ENCODE measurements at regions not wholly inside any gene's neighbourhood (a gene's known extent, or its start where the extent isn't known, plus 50 kb on each side); places are given as distances from the start of the nearest gene placed in this dataset.
"Not testable (repeated sequence)": the region's sequence is repeated elsewhere in the genome, so short reads cannot be mapped to it uniquely, and the experiment has no call there.

DNA sequence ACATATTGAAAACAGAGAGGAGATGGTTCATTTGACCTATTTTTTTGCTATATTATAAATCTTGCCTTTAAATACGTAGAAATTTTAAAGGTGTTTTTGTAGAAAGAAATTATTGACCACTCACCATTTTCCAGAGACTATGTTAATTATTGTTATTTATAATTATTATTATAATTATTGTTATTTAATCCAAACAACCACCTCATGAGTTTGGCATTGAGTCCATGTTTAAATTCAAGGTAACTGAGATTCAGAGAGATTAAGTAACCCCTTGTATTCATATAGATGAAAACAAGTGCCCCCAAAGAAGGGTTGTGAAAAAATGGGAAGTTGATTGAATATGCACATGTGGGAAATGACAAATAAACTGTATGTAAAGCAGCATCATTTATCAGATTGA lies 692.5 kb upstream of the MIR17HG start:
- H3K36me3 ChIP-seq (ENCODE audit: insufficient read depth, low read depth, low read length), result no peaks in the 10 kb centered on the region
- peaks cover 13% of the 10 kb centered on the region for H3K9me3 ChIP-seq (ENCODE audit: insufficient read depth, low read depth, low read length)
- no peak overlapping the region for H3K4me3 ChIP-seq (ENCODE audit: low read length)
- no peak overlapping the region for H3K27ac ChIP-seq (ENCODE audit: low read length)
- H3K4me1 ChIP-seq (ENCODE audit: insufficient read depth, low read length), result no peaks in the 10 kb centered on the region
- no peaks in the 10 kb centered on the region for H3K27me3 ChIP-seq (ENCODE audit: insufficient read depth, low read length)
- no peak overlapping the region for H3K9ac ChIP-seq (ENCODE audit: low read depth, low read length)

DNA sequence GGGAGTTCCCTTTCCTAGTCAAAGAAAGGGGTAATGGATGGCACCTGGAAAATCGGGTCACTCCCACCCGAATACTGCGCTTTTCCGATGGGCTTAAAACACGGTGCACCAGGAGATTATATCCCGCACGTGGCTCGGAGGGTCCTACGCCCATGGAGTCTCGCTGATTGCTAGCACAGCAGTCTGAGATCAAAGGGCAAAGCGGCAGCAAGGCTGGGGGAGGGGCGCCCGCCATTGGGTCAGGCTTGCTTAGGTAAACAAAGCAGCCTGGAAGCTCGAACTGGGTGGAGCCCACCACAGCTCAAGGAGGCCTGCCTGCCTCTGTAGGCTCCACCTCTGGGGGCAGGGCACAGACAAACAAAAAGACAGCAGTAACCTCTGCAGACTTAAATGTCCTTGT lies 683.3 kb upstream of the MIR17HG start:
- H3K36me3 ChIP-seq (ENCODE audit: insufficient read depth, low read depth, low read length); H3K9me3 ChIP-seq (ENCODE audit: insufficient read depth, low read depth, low read length); H3K4me3 ChIP-seq (ENCODE audit: low read length); H3K27me3 ChIP-seq (ENCODE audit: insufficient read depth, low read length); H3K9ac ChIP-seq (ENCODE audit: low read depth, low read length); H3K4me1 ChIP-seq (ENCODE audit: insufficient read depth, low read length); H3K27ac ChIP-seq (ENCODE audit: low read length): not testable (repeated sequence)

DNA sequence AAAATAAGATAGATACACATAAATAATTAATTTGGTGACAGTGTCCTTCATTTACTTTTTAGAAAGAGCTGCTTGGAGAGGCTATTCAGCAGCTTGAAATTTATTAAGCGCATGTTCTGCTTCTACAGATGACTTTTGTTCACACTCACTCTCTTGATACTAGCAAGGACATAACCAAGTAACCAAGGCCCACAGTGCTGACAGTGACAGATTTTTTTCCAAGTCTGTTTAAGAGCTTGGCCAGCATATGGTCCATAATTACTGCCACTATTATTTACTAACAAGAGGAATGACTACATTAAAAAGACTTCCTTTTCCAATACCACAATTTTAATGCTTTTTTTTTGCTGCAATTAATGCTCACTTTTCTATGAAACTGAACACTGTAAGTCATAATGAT lies 673.7 kb upstream of the MIR17HG start:
- no peak overlapping the region for H3K9ac ChIP-seq (ENCODE audit: low read depth, low read length)
- no peaks in the 10 kb centered on the region for H3K27me3 ChIP-seq (ENCODE audit: insufficient read depth, low read length)

DNA sequence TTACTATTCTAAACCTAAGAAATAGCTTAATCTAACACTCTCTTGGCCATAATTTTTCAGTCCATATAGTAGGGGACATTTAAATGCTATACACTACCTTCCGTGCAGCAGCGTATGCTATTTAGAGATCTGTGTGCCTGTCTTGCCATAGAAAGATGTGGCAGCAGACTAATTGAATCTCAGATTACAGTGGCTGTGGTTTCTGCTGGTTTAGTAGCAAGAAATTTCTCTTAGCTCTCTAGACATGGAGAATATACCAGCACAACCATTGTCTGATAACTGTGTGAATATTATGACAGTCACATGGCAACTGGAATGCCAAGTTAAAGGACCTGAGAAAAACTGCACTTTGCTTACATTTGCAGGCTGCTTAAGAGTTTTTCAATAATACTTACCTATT lies 672.4 kb upstream of the MIR17HG start:
- H3K9ac ChIP-seq (ENCODE audit: low read depth, low read length), result no peak overlapping the region
- H3K27me3 ChIP-seq (ENCODE audit: insufficient read depth, low read length), result no peaks in the 10 kb centered on the region
- H3K36me3 ChIP-seq (ENCODE audit: insufficient read depth, low read depth, low read length), result no peaks in the 10 kb centered on the region
- no peak overlapping the region for H3K27ac ChIP-seq (ENCODE audit: low read length)
- H3K9me3 ChIP-seq (ENCODE audit: insufficient read depth, low read depth, low read length), result no peaks in the 10 kb centered on the region
- H3K4me3 ChIP-seq (ENCODE audit: low read length), result no peak overlapping the region
- H3K4me1 ChIP-seq (ENCODE audit: insufficient read depth, low read length), result no peaks in the 10 kb centered on the region

More for the DNA sequence above, 673.7 kb upstream of the MIR17HG start:
- no peaks in the 10 kb centered on the region for H3K9me3 ChIP-seq (ENCODE audit: insufficient read depth, low read depth, low read length)
- H3K27ac ChIP-seq (ENCODE audit: low read length), result no peak overlapping the region
- no peaks in the 10 kb centered on the region for H3K36me3 ChIP-seq (ENCODE audit: insufficient read depth, low read depth, low read length)
- no peaks in the 10 kb centered on the region for H3K4me1 ChIP-seq (ENCODE audit: insufficient read depth, low read length)
- no peak overlapping the region for H3K4me3 ChIP-seq (ENCODE audit: low read length)

GRCh38 chr13:90680826-90681225 lies 666.7 kb upstream of the MIR17HG start:
- Histone ChIP-seq H3K4me3 (ENCODE audit: low read length) (no peak overlapping the region), H3K36me3 (ENCODE audit: insufficient read depth, low read depth, low read length) (no peaks in the 10 kb centered on the region), H3K4me1 (ENCODE audit: insufficient read depth, low read length) (no peaks in the 10 kb centered on the region), H3K27ac (ENCODE audit: low read length) (no peak overlapping the region), H3K9me3 (ENCODE audit: insufficient read depth, low read depth, low read length) (no peaks in the 10 kb centered on the region), H3K27me3 (ENCODE audit: insufficient read depth, low read length) (no peaks in the 10 kb centered on the region), H3K9ac (ENCODE audit: low read depth, low read length) (no peak overlapping the region)

DNA sequence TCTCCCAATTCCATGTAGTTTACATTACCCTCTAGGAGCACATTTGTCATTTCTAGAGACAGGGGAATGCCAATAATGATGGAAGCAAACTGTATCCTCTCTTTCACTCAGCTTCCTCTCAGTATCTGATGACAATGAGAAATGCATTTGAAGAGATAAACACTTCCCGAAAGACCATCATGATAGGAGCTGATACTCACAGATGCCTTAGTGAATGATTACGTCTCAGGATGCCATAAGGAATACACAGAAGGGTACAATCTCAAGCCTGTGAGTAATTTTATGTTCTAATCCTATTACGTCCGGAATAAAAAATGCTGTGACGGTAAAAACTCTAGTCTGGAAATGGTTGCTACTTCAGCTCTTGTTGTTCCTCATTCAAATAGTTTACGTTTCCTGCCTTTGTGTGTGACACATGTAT lies 663.8 kb upstream of the MIR17HG start:
- H3K27me3 ChIP-seq (ENCODE audit: insufficient read depth, low read length), result no peaks in the 10 kb centered on the region
- H3K9me3 ChIP-seq (ENCODE audit: insufficient read depth, low read depth, low read length), result no peaks in the 10 kb centered on the region
- H3K4me3 ChIP-seq (ENCODE audit: low read length), result no peak overlapping the region
- H3K4me1 ChIP-seq (ENCODE audit: insufficient read depth, low read length), result no peaks in the 10 kb centered on the region
- no peaks in the 10 kb centered on the region for H3K36me3 ChIP-seq (ENCODE audit: insufficient read depth, low read depth, low read length)
- no peak overlapping the region for H3K9ac ChIP-seq (ENCODE audit: low read depth, low read length)
- no peak overlapping the region for H3K27ac ChIP-seq (ENCODE audit: low read length)

GRCh38 chr13:90686442-90686841 lies 661.0 kb upstream of the MIR17HG start:
- Histone ChIP-seq H3K4me1 (ENCODE audit: insufficient read depth, low read length) (no peaks in the 10 kb centered on the region), H3K36me3 (ENCODE audit: insufficient read depth, low read depth, low read length) (no peaks in the 10 kb centered on the region), H3K9ac (ENCODE audit: low read depth, low read length) (no peak overlapping the region), H3K27ac (ENCODE audit: low read length) (no peak overlapping the region), H3K4me3 (ENCODE audit: low read length) (no peak overlapping the region), H3K27me3 (ENCODE audit: insufficient read depth, low read length) (no peaks in the 10 kb centered on the region), H3K9me3 (ENCODE audit: insufficient read depth, low read depth, low read length) (no peaks in the 10 kb centered on the region)

GRCh38 chr13:90689111-90689510 lies 658.4 kb upstream of the MIR17HG start:
- H3K9ac ChIP-seq (ENCODE audit: low read depth, low read length), result no peak overlapping the region
- H3K4me3 ChIP-seq (ENCODE audit: low read length), result no peak overlapping the region
- no peaks in the 10 kb centered on the region for H3K9me3 ChIP-seq (ENCODE audit: insufficient read depth, low read depth, low read length)
- no peaks in the 10 kb centered on the region for H3K36me3 ChIP-seq (ENCODE audit: insufficient read depth, low read depth, low read length)
- H3K27me3 ChIP-seq (ENCODE audit: insufficient read depth, low read length), result no peaks in the 10 kb centered on the region
- no peak overlapping the region for H3K27ac ChIP-seq (ENCODE audit: low read length)
- no peaks in the 10 kb centered on the region for H3K4me1 ChIP-seq (ENCODE audit: insufficient read depth, low read length)

DNA sequence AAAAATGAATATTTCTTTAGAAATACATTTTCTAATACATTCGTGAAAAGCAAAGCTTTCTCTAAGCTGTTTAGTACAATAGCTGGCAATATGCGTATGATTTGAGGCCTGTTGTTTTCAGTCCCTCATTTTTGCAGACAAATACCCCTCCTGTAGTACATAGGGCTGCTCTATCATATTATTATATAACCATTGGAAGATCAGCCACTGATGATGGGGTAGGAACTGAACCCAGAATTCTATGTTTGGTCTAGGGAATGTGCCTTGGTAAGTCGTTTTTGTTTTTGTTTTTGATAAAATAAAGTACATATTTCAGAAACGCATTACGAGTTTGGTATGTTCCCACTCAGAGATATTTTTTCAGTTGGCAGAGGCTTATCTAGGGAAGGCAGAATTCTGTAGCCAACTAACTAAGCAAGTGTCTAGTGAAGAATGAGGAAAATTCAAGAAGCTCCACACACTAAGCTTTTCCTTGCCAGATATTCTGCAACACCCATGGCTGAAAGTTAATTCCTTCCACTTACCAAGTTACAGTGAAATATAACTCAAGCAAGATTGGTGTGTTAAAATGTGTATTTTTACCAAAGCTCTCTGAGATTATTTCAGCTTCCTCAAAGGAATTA lies 656.9 kb upstream of the MIR17HG start:
- H3K4me3 ChIP-seq (ENCODE audit: low read length), result no peak overlapping the region
- no peaks in the 10 kb centered on the region for H3K9me3 ChIP-seq (ENCODE audit: insufficient read depth, low read depth, low read length)
- H3K27me3 ChIP-seq (ENCODE audit: insufficient read depth, low read length), result no peaks in the 10 kb centered on the region
- H3K27ac ChIP-seq (ENCODE audit: low read length), result no peak overlapping the region
- H3K4me1 ChIP-seq (ENCODE audit: insufficient read depth, low read length), result no peaks in the 10 kb centered on the region
- H3K36me3 ChIP-seq (ENCODE audit: insufficient read depth, low read depth, low read length), result no peaks in the 10 kb centered on the region
- no peak overlapping the region for H3K9ac ChIP-seq (ENCODE audit: low read depth, low read length)

DNA sequence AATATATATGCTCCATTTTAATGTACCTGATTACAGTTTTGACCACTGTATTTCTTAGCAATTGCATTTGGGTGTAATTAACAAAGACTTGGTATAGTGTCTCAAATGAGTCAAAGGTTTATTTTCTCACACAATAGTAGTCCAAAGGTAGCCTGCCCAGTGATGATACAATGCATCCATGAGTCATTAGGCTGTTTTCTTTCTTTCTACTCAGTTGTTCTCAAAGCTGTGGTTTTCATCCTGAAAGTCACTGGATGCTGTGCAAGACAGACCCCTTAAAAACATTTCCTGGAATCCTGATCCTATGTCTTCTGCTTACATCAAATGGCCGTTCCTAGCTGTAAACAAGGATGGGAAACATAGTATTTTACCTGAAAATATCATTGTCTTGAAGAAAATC lies 651.2 kb upstream of the MIR17HG start:
- Histone ChIP-seq H3K36me3 (ENCODE audit: insufficient read depth, low read depth, low read length) (no peaks in the 10 kb centered on the region), H3K4me1 (ENCODE audit: insufficient read depth, low read length) (no peaks in the 10 kb centered on the region), H3K27me3 (ENCODE audit: insufficient read depth, low read length) (no peaks in the 10 kb centered on the region), H3K4me3 (ENCODE audit: low read length) (no peak overlapping the region), H3K27ac (ENCODE audit: low read length) (no peak overlapping the region), H3K9me3 (ENCODE audit: insufficient read depth, low read depth, low read length) (no peaks in the 10 kb centered on the region), H3K9ac (ENCODE audit: low read depth, low read length) (no peak overlapping the region)

DNA sequence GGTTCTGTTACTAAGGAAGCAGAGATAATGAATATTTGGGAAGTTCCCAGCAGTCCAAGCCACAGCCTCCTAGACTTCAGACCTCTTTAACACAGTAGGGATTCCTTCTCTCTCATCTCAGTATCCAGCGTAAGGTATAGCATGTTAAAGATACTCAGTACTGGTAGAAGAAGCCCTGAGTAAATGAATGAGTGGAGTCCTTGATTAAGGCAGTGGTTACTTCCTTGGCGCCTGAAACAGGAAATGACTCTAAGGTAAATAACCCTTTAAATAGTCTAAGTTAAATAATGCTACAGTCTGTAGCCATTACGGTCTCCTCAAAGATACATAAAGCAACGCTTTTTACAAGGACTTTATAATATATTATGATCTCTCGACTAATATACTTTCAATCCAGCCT lies 650.8 kb upstream of the MIR17HG start:
- H3K4me3 ChIP-seq (ENCODE audit: low read length), result no peak overlapping the region

GRCh38 chr13:90700340-90700739 lies 647.1 kb upstream of the MIR17HG start:
- no peak overlapping the region for H3K27ac ChIP-seq (ENCODE audit: low read length)
- no peaks in the 10 kb centered on the region for H3K4me1 ChIP-seq (ENCODE audit: insufficient read depth, low read length)
- H3K36me3 ChIP-seq (ENCODE audit: insufficient read depth, low read depth, low read length), result no peaks in the 10 kb centered on the region
- H3K27me3 ChIP-seq (ENCODE audit: insufficient read depth, low read length), result no peaks in the 10 kb centered on the region
- no peaks in the 10 kb centered on the region for H3K9me3 ChIP-seq (ENCODE audit: insufficient read depth, low read depth, low read length)
- H3K9ac ChIP-seq (ENCODE audit: low read depth, low read length), result no peak overlapping the region
- H3K4me3 ChIP-seq (ENCODE audit: low read length), result no peak overlapping the region

More for the DNA sequence above, 650.8 kb upstream of the MIR17HG start:
- Histone ChIP-seq H3K27me3 (ENCODE audit: insufficient read depth, low read length) (no peaks in the 10 kb centered on the region), H3K9me3 (ENCODE audit: insufficient read depth, low read depth, low read length) (no peaks in the 10 kb centered on the region), H3K9ac (ENCODE audit: low read depth, low read length) (no peak overlapping the region), H3K36me3 (ENCODE audit: insufficient read depth, low read depth, low read length) (no peaks in the 10 kb centered on the region), H3K27ac (ENCODE audit: low read length) (no peak overlapping the region), H3K4me1 (ENCODE audit: insufficient read depth, low read length) (no peaks in the 10 kb centered on the region)
